Mammary epithelial cell (primary cell): ENCODE measurements at regions not wholly inside any gene's neighbourhood (a gene's known extent, or its start where the extent isn't known, plus 50 kb on each side); places are given as distances from the start of the nearest gene placed in this dataset.

Source experiments
- CTCF ChIP-seq, 2 donors: IDR thresholded peaks in 1 of 2; conservative IDR thresholded peaks in 1 of 2; 2 replicates each; pipeline ENCODE4 v1.5.1; 2011 to 2012; ENCODE audit warnings: inconsistent platforms in 2 of 2, low read length in 2 of 2, mild to moderate bottlenecking in 2 of 2, control low read depth in 1 of 2, low read depth in 1 of 2; ENCODE audit not compliant: insufficient read depth in 1 of 2; ENCODE audit errors: extremely low read depth in 1 of 2
- EZH2 ChIP-seq: IDR thresholded peaks from 2 replicates; pipeline ENCODE4 v1.6.1; 2012; ENCODE audit warnings: low read length, inconsistent platforms, borderline replicate concordance

GRCh38 chr14:96145116-96145864 lies 59.3 kb upstream of the BDKRB2 start:
- TF ChIP-seq CTCF (conservative IDR thresholded peaks at IDR 0.05 in 1 of 2, IDR thresholded peaks at IDR 0.05 in 1 of 2; ENCODE audit: extremely low read depth in 1 of 2, insufficient read depth in 1 of 2, low read depth in 1 of 2, low read length in 2 of 2), result no peak
- no peak for TF ChIP-seq EZH2
